ENCODE measurements at regions not wholly inside any gene's neighbourhood (a gene's known extent, or its start where the extent isn't known, plus 50 kb on each side); places are given as distances from the start of the nearest gene placed in this dataset.
"Not testable (repeated sequence)": the region's sequence is repeated elsewhere in the genome, so short reads cannot be mapped to it uniquely, and the experiment has no call there.

GRCh38 chr14:88929656-88930436 is 105.4 kb downstream of the TTC8 start:
- DNase-seq: no peak

- no peak for DNase-seq
Observed at GRCh38 chr14:88931321-88932110, 107.1 kb downstream of the TTC8 start.

GRCh38 chr14:88933191-88933590 is 108.7 kb downstream of the TTC8 start:
- DNase-seq: no peak

- DNase-seq: no peak
Observed at GRCh38 chr14:88934351-88934806, 109.9 kb downstream of the TTC8 start.

- no peak for DNase-seq
Observed at GRCh38 chr14:88935083-88935482, 110.6 kb downstream of the TTC8 start.

GRCh38 chr14:88937706-88938105 is 113.3 kb downstream of the TTC8 start:
- DNase-seq: no peak

GRCh38 chr14:88940671-88941070 is 116.2 kb downstream of the TTC8 start:
- DNase-seq: no peak

- DNase-seq: no peak
Observed at GRCh38 chr14:88941414-88941813, 117.0 kb downstream of the TTC8 start.

- no peak for DNase-seq
Observed at GRCh38 chr14:88947646-88948598, 123.5 kb downstream of the TTC8 start.

- DNase-seq: no peak
Observed at GRCh38 chr14:88950069-88950468, 125.6 kb downstream of the TTC8 start.

- DNase-seq: no peak
Observed at GRCh38 chr14:88951370-88951769, 126.9 kb downstream of the TTC8 start.

GRCh38 chr14:88952901-88953300 is 128.4 kb downstream of the TTC8 start:
- DNase-seq: no peak

- no peak for DNase-seq
Observed at GRCh38 chr14:88955455-88955854, 131.0 kb downstream of the TTC8 start.

GRCh38 chr14:88960496-88960895 is 136.0 kb downstream of the TTC8 start:
- DNase-seq: no peak

GRCh38 chr14:88961214-88961613 is 136.8 kb downstream of the TTC8 start:
- no peak for DNase-seq

GRCh38 chr14:88962356-88962755 is 137.9 kb downstream of the TTC8 start:
- no peak for DNase-seq

- DNase-seq: no peak
Observed at GRCh38 chr14:88967299-88967698, 142.8 kb downstream of the TTC8 start.

GRCh38 chr14:88975043-88975830 is 150.8 kb downstream of the TTC8 start:
- DNase-seq: no peak

- no peak for DNase-seq
Observed at GRCh38 chr14:88975926-88976325, 151.5 kb downstream of the TTC8 start.

GRCh38 chr14:88980907-88981306 is 156.5 kb downstream of the TTC8 start:
- not testable (repeated sequence) for DNase-seq

- no peak for DNase-seq
Observed at GRCh38 chr14:88981948-88982347, 157.5 kb downstream of the TTC8 start.

- no peak for DNase-seq
Observed at GRCh38 chr14:88983755-88984154, 159.3 kb downstream of the TTC8 start.

All from SIG-M5 (cell line).